GM11168 (cell line): ENCODE measurements at regions not wholly inside any gene's neighbourhood (a gene's known extent, or its start where the extent isn't known, plus 50 kb on each side); places are given as distances from the start of the nearest gene placed in this dataset.

Source experiments
- in situ Hi-C: fragments of 300-500 bp; cut with MboI; formaldehyde crosslinking; loops from one replicate; pipeline ENCODE4 v1.12.0; 2022; ENCODE audit warnings: low sequenced_read_pairs; ENCODE audit not compliant: unreplicated experiment

GRCh38 chr14:61891170-61891569, 128.9 kb downstream of the SNAPC1 start:
- in situ Hi-C loops: loop anchor here (10.0 kb wide), 1 partner anchor 234 kb away; no protein-coding TSS in a partner anchor

DNA sequence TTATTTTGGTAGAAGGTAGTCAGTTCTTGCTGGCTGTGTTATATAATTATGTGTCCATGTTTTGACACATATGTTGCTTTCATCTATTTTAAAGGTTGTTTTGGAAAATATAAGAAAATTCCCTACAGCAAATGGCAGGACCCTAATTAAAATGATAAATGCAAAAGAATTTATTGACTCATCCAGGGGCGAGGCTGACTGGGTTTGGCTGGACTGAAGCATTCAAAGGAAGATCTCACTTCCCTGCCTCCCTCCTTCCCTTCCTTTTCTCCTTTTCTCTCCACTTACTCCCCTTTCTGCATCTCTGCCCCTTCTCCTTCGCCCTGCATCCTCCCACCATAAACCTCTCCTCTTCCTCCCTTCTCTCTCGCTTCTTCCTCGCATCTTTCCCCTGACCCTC, 129.6 kb downstream of the SNAPC1 start:
- in situ Hi-C loops: loop anchor here (10.0 kb wide), 1 partner anchor 233 kb away; no protein-coding TSS in a partner anchor

- in situ Hi-C loops: loop anchor here (10.0 kb wide), 1 partner anchor 231 kb away; no protein-coding TSS in a partner anchor
Observed at GRCh38 chr14:61893371-61893940, 131.2 kb downstream of the SNAPC1 start.

DNA sequence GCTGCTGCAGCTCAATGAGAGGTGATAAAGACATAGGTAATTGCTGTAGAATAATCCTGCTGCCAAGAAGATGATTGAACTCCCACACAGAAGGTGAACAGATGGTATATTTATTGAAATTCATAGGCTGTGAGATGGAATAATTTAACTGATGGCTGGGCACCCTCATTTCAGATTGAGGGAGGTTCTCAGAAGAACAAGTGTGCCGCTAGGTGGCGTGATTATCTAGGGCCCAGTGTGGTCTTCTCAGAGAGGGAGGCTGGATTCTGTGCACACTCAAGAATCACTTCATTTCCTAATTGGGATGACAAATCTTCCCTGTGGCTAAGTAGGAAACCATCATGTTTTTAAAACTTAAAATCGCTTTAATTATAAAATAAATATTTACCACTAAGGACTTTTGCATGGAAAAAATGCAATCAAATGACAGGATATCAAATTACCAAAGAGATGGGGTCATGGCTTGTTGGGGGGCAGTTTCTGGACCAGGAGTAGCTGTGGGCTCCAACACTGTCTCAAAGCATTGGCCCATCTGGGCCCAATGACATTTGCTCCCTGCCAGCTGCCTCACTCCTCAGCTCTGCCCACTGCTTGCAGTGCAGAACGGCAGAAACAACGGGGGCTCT, 132.3 kb downstream of the SNAPC1 start:
- in situ Hi-C loops: loop anchor here (10.0 kb wide), 1 partner anchor 230 kb away; no protein-coding TSS in a partner anchor

- in situ Hi-C loops: loop anchor here (10.0 kb wide), 1 partner anchor 228 kb away; no protein-coding TSS in a partner anchor
Observed at GRCh38 chr14:61897300-61897699, 135.1 kb downstream of the SNAPC1 start.

DNA sequence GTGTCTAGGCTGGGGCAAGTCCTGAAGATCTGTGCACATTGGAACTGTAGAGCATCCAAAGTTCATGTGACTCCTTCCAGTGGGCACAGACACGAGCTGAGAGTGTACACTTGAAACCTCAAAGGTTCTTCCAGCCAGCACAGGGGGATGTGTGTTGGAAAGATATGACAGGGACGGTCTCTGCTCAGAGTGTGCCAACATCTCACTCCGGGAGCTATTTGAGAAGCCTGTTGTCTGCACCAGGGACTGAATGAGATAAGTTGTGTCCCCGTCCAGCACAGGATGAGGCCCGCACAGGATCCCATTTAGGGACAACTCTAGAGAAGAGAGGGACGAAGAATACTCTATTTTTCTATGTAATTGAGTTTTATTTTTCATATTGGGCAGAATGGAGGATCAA, 136.3 kb downstream of the SNAPC1 start:
- in situ Hi-C loops: loop anchor here (10.0 kb wide), 1 partner anchor 226 kb away; no protein-coding TSS in a partner anchor

GRCh38 chr14:61899497-61899896, 137.3 kb downstream of the SNAPC1 start:
- in situ Hi-C loops: loop anchor here (10.0 kb wide), 1 partner anchor 225 kb away; no protein-coding TSS in a partner anchor

GRCh38 chr14:61904946-61905345, 142.7 kb downstream of the SNAPC1 start:
- in situ Hi-C loops: no loop called here

DNA sequence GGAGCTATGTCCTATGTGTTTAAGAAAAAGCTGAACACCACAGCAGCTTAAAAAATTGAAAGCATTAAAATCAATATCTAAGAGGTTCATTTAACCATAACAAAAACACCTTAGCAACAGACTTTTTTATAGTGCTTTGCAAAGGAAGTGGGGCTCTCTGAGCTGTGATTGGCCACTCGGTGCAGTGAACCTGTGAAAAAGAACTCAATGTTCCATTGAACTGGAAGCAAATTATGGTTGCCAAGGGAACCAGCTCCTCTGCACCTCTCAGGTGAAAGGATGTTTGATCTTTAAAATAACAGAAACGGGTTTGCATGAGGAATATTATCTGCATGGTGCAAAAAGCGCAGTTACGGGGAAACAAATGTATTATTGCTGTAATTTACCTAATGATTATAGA, 149.4 kb downstream of the SNAPC1 start:
- in situ Hi-C loops: no loop called here

DNA sequence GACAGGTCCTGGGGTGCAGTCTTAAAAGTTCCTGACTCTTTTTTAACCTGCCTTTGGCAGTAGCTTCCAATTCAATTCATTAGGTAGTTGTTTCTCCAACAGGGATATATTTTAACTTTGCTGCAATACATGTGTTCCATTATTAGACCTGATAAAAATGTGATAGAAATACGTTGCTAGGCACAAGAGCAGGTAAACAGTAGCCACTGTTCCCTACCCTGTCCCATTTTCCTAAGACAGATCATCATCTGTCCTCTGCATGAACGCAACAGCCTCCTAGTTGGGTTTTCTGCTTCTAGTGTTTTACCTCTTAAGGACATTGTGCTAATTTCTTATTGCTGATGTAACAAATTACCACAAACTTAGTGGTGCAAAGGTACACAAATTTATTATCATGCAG, 156.8 kb downstream of the SNAPC1 start:
- in situ Hi-C loops: no loop called here

DNA sequence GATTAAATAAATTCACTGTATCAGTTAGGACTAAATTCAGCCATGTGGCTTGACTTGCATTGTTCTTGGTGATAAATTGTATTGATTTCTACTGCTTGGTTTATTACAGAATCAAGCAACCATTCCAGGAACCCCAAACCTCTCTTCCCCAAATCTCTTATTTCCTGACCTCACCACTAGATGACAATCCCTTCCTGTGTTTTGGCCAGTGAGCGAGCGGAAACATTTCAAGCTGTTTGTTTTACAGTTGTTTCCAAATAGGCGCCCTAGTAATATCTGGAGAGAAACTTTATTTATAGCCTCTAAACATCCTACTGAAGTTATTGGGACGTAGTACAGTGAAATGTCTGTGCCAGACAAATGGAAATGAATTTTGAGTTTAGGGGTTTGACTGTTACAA, 161.1 kb downstream of the SNAPC1 start:
- in situ Hi-C loops: loop anchor here (10.0 kb wide), 1 partner anchor 201 kb away; no protein-coding TSS in a partner anchor

DNA sequence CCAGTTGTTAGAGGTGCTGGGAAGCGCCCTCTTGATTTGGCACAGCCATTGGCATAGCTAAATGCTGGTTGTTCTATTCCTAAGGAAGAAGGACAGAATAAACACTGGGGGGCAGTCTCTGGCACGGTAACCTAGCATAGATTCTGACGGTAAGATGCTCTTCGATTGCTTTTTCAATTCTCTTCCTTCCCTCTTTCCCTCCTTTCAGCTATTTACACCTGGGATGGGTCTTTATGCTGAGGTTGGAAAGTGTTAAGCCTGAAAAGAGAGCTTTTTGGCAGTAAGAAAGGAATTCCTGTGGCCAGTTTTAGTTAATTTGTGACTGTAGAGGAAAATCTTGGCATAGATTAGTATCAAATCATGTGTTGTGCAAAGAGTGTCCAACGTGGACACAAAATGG, 162.8 kb downstream of the SNAPC1 start:
- in situ Hi-C loops: loop anchor here (10.0 kb wide), 1 partner anchor 200 kb away; no protein-coding TSS in a partner anchor

DNA sequence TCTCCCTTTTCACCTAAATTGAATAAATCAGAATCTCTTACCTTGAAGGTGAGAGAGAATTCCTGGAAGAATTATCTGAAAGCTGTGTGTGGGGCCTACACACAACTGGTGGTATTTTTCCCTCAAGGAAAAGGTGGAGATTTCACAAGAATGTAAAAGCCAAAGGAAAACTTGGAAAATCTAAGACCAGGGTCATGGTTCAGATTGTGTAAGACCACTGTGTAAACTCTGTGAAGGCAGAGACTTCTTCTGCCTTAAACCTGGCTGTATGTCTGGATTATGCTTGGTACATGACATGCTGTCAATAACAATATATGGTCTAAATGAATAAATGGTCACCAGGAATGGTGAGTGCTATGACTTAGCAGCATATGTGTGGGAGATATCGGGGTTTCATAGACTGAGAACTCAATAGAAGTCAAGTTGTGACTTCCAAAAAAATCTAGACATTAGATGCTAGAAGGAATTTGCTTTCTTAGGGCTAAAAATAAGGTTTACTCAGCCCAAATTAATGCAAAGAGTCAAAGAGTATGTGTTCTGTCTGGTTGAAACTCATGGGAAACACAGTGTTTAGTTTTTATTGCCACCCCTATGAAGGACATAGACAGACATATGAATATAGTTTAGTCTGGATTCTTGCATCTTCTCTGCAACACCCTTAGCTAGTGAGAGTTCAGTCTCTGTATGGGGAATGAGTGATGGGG, 163.7 kb downstream of the SNAPC1 start:
- in situ Hi-C loops: loop anchor here (10.0 kb wide), 1 partner anchor 199 kb away; no protein-coding TSS in a partner anchor

GRCh38 chr14:61927060-61927459, 164.8 kb downstream of the SNAPC1 start:
- in situ Hi-C loops: loop anchor here (10.0 kb wide), 1 partner anchor 198 kb away; no protein-coding TSS in a partner anchor

- in situ Hi-C loops: loop anchor here (10.0 kb wide), 1 partner anchor 197 kb away; no protein-coding TSS in a partner anchor
Observed at GRCh38 chr14:61927520-61927919, 165.3 kb downstream of the SNAPC1 start.

GRCh38 chr14:61928300-61928699, 166.1 kb downstream of the SNAPC1 start:
- in situ Hi-C loops: loop anchor here (10.0 kb wide), 1 partner anchor 197 kb away; no protein-coding TSS in a partner anchor

GRCh38 chr14:61928701-61929100, 166.5 kb downstream of the SNAPC1 start:
- in situ Hi-C loops: loop anchor here (10.0 kb wide), 1 partner anchor 196 kb away; no protein-coding TSS in a partner anchor

DNA sequence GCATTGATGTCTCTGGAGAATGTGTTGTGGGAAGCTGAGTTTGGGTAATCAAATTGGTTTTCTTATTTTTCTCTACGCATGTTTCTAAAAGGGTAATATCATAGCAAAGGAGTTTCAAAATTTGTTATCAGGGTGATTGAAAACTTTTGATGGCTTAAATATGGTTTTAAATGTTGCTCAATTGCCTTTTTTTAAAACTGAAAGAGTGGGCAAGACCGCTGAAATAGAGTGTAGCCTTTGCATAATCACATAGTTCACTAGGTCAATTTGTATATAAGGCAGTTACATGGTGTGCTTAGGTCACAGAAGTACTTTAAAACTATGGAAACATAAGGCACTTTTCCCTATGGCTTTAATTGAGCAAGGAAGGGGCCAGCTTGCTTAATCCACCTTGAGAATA, 167.4 kb downstream of the SNAPC1 start:
- in situ Hi-C loops: loop anchor here (10.0 kb wide), 1 partner anchor 195 kb away; no protein-coding TSS in a partner anchor

DNA sequence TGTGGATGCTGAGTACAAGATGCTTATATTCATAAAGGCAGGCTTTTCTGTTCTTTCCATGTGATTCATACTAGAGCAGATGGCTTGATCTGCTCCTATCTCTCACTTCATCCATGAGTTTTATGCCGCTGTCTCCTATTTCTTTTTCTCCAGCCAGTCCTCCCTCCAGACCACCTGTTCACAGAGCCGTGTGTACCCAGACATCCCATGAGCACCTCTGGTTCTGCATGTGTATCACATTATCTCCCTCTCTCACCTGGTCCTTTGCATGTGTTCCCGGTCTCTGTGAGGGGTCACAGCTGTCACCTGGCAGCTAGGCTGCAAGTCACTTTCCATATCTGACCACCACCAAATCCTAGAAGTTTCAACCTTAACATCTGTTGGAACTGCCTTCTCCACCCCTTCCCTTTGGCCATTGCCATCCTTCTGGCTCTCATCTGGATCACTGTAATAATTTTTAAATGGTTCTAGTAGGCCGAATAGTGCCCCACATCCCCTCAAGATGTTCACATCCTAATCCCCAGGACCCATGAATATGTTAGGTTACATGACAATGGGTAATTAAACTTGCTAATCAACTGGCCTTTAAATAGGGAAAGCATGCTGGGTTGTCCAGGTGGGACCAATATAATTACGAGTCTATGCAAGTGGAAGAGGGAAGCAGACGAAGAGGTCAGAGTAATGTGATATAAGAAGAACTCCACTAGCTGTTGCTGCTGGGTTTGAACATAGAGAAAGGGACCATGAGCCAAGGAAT, 168.1 kb downstream of the SNAPC1 start:
- in situ Hi-C loops: no loop called here

DNA sequence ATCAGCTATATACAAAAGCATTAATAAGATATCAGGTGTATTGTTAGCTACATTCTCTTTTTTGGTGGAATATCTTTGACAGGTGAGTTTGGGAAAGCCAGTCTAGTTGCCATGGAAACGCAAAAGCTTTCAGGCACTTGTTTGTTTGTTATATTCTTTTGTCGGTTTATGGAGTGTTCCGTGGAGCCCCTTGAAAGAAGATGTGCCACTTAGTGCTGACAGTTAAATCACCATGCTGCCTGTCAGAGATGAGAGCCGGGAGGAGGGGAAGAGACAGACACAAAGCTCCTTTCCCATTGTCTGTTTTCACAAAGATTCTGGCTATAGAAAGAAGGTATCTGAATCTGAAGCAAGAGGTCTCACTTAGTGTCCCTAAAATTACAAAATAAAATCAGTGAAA, 170.8 kb downstream of the SNAPC1 start:
- in situ Hi-C loops: no loop called here
